ENCODE measurements at regions not wholly inside any gene's neighbourhood (a gene's known extent, or its start where the extent isn't known, plus 50 kb on each side); places are given as distances from the start of the nearest gene placed in this dataset.

- TF ChIP-seq, protein P1, sequence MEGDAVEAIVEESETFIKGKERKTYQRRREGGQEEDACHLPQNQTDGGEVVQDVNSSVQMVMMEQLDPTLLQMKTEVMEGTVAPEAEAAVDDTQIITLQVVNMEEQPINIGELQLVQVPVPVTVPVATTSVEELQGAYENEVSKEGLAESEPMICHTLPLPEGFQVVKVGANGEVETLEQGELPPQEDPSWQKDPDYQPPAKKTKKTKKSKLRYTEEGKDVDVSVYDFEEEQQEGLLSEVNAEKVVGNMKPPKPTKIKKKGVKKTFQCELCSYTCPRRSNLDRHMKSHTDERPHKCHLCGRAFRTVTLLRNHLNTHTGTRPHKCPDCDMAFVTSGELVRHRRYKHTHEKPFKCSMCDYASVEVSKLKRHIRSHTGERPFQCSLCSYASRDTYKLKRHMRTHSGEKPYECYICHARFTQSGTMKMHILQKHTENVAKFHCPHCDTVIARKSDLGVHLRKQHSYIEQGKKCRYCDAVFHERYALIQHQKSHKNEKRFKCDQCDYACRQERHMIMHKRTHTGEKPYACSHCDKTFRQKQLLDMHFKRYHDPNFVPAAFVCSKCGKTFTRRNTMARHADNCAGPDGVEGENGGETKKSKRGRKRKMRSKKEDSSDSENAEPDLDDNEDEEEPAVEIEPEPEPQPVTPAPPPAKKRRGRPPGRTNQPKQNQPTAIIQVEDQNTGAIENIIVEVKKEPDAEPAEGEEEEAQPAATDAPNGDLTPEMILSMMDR (conservative IDR thresholded peaks at IDR 0.05; ENCODE audit: low read depth, low read length) = no peak
- TF ChIP-seq EZH2 (IDR thresholded peaks at IDR 0.05; ENCODE audit: borderline replicate concordance, low read depth, low read length, poor library complexity, severe bottlenecking) = no peak
Observed at GRCh38 chr11:10973416-10973815, 115.6 kb upstream of the ZBED5 start.

All from A673 (cell line).